ENCODE measurements at regions not wholly inside any gene's neighbourhood (a gene's known extent, or its start where the extent isn't known, plus 50 kb on each side); places are given as distances from the start of the nearest gene placed in this dataset.

GRCh38 chr3:72675243-72675642 is 173.0 kb downstream of the SHQ1 start:
- TF ChIP-seq, protein P1, sequence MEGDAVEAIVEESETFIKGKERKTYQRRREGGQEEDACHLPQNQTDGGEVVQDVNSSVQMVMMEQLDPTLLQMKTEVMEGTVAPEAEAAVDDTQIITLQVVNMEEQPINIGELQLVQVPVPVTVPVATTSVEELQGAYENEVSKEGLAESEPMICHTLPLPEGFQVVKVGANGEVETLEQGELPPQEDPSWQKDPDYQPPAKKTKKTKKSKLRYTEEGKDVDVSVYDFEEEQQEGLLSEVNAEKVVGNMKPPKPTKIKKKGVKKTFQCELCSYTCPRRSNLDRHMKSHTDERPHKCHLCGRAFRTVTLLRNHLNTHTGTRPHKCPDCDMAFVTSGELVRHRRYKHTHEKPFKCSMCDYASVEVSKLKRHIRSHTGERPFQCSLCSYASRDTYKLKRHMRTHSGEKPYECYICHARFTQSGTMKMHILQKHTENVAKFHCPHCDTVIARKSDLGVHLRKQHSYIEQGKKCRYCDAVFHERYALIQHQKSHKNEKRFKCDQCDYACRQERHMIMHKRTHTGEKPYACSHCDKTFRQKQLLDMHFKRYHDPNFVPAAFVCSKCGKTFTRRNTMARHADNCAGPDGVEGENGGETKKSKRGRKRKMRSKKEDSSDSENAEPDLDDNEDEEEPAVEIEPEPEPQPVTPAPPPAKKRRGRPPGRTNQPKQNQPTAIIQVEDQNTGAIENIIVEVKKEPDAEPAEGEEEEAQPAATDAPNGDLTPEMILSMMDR (IDR thresholded peaks at IDR 0.05; ENCODE audit: control insufficient read depth, insufficient read depth, low read depth, low read length, missing control alignments) = no peak
- DNase-seq (ENCODE audit: low read depth) = no peak
- H3K4me3 ChIP-seq (ENCODE audit: control insufficient read depth, low read depth, low read length) = no peak overlapping the region

GRCh38 chr3:72673011-72673771 is 175.1 kb downstream of the SHQ1 start:
- no peak for DNase-seq (ENCODE audit: low read depth)
- TF ChIP-seq, protein P1 (IDR thresholded peaks at IDR 0.05; ENCODE audit: control insufficient read depth, insufficient read depth, low read depth, low read length, missing control alignments) = no peak
- no peak overlapping the region for H3K4me3 ChIP-seq (ENCODE audit: control insufficient read depth, low read depth, low read length)

GRCh38 chr3:72669224-72669623 is 179.0 kb downstream of the SHQ1 start:
- DNase-seq (ENCODE audit: low read depth) = no peak
- H3K4me3 ChIP-seq (ENCODE audit: control insufficient read depth, low read depth, low read length) = no peak overlapping the region
- TF ChIP-seq, protein P1 (IDR thresholded peaks at IDR 0.05; ENCODE audit: control insufficient read depth, insufficient read depth, low read depth, low read length, missing control alignments) = no peak

GRCh38 chr3:72666447-72666755 is 181.8 kb downstream of the SHQ1 start:
- H3K4me3 ChIP-seq (ENCODE audit: control insufficient read depth, low read depth, low read length) = no peak overlapping the region
- TF ChIP-seq, protein P1 (IDR thresholded peaks at IDR 0.05; ENCODE audit: control insufficient read depth, insufficient read depth, low read depth, low read length, missing control alignments) = no peak
- DNase-seq (ENCODE audit: low read depth) = no peak

- H3K4me3 ChIP-seq (ENCODE audit: control insufficient read depth, low read depth, low read length) = no peak overlapping the region
- TF ChIP-seq, protein P1 (IDR thresholded peaks at IDR 0.05; ENCODE audit: control insufficient read depth, insufficient read depth, low read depth, low read length, missing control alignments) = peak; percentile 39
- no peak for DNase-seq (ENCODE audit: low read depth)
Observed at GRCh38 chr3:72665701-72666446, 182.4 kb downstream of the SHQ1 start.

DNA sequence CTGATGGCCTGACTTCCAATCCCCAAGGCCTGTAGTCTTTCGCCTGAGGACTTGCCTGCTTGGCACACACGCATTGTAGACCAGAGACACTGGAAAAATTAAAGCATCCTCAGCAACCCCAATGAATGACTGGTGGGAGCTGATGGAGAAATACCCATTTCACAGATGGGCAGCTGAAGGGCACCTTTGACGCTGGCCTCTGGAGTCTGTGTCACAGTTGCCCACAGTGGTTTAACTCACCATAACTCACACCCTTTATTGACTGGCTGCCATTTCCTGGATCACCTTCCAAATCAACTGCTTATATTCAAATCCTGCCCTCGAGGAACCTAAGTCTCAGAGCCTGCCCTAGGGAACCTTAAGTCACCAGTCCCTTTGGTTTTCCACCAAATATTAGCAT is 183.1 kb downstream of the SHQ1 start:
- no peak overlapping the region for H3K4me3 ChIP-seq (ENCODE audit: control insufficient read depth, low read depth, low read length)

More for the DNA sequence above, 183.1 kb downstream of the SHQ1 start:
- TF ChIP-seq, protein P1 (IDR thresholded peaks at IDR 0.05; ENCODE audit: control insufficient read depth, insufficient read depth, low read depth, low read length, missing control alignments) = no peak
- DNase-seq (ENCODE audit: low read depth) = no peak

All from AG09309 (cell line).